Psoas muscle (tissue), 7 donors: ENCODE measurements at regions not wholly inside any gene's neighbourhood (a gene's known extent, or its start where the extent isn't known, plus 50 kb on each side); places are given as distances from the start of the nearest gene placed in this dataset.

ENCODE experiments used
- ATAC-seq, 4 donors: fragments of 200-7000 bp; cut with Tn5 transposase; one replicate each; pipeline ENCODE4 v1.9.1; 2020; ENCODE audit warnings: moderate library complexity in 3 of 4, mild to moderate bottlenecking in 2 of 4
- DNase-seq, 2 donors: peaks; one replicate each; pipeline ENCODE4 v3.0.0-alpha.2; 2020
- H3K27ac ChIP-seq: fragments of 200-600 bp; one replicate; pipeline ENCODE4 v1.8.0; 2022
- H3K27me3 ChIP-seq, 3 donors: fragments of 200-600 bp in 1 of 3; one replicate each; pipeline versions ENCODE4 v1.6.1 to v1.8.0; 2013 to 2022; ENCODE audit warnings: low read length in 2 of 3, mild to moderate bottlenecking in 2 of 3, moderate library complexity in 1 of 3; ENCODE audit not compliant: insufficient read depth in 3 of 3
- H3K36me3 ChIP-seq, 2 donors: fragments of 200-600 bp in 1 of 2; one replicate each; pipeline versions ENCODE4 v1.6.1 to v1.8.0; 2013 to 2022; ENCODE audit warnings: low read depth in 1 of 2, mild to moderate bottlenecking in 1 of 2, moderate library complexity in 1 of 2; ENCODE audit not compliant: insufficient read depth in 1 of 2
- H3K4me1 ChIP-seq: fragments of 200-600 bp; one replicate; pipeline ENCODE4 v1.8.0; 2022
- H3K4me3 ChIP-seq: fragments of 200-600 bp; one replicate; pipeline ENCODE4 v1.8.0; 2022; ENCODE audit warnings: mild to moderate bottlenecking
- H3K9me3 ChIP-seq: fragments of 200-600 bp; one replicate; pipeline ENCODE4 v1.8.0; 2022
- CTCF ChIP-seq: fragments of 200-600 bp; IDR thresholded peaks from one replicate; pipeline ENCODE4 v1.8.0; 2022; ENCODE audit warnings: antibody characterized with exemption
- WGBS, 3 donors: extraction: QIAGEN DNeasy Blood & Tissue Kit; methylation state at CpG; one replicate each; pipeline versions ENCODE4 v1.1.6 to v1.1.7; 2013; 5-methylcytosine and 5-hydroxymethylcytosine counted together
- intact Hi-C, 2 donors: fragments of 100-400 bp; cut with DNase I; formaldehyde crosslinking; loops; one replicate each; pipeline versions ENCODE4 v1.11.0 to v1.14.2; 2022
- donor health status: healthy with polysubstance abuse.
- donor health status: DM: no; HTN: no; CAD: no; lungs with moderate emphysema.
- donor health status: Bipolar disorder and iron deficiency.
- donor health status: healthy.
- donor health status: DM: yes; HTN: yes; CAD: no.
- donor health status: DM: no; HTN: no; CAD: no.
- donor health status: DM: yes; HTN: yes; CAD: no.

GRCh38 chr10:24046060-24046459, 162.9 kb upstream of the KIAA1217 start:
- intact Hi-C loops, result no loop called here
- no peak for ATAC-seq
- Histone ChIP-seq H3K27me3 (no peaks in the 10 kb centered on the region), H3K36me3 (no peaks in the 10 kb centered on the region), H3K4me1 (peaks cover 25% of the 10 kb centered on the region), H3K9me3 (peaks cover 3% of the 10 kb centered on the region), H3K4me3 (no peak overlapping the region), H3K27ac (no peak overlapping the region)
- DNase-seq, result no peak
- WGBS, 3 donors, result 95 to 96% (median 95%) methylated on average over 2 of the region's 2 CpGs
- no peak for TF ChIP-seq CTCF

GRCh38 chr10:24047176-24047575, 161.8 kb upstream of the KIAA1217 start:
- Histone ChIP-seq H3K9me3 (peaks cover 8% of the 10 kb centered on the region), H3K27ac (no peak overlapping the region), H3K4me3 (no peak overlapping the region), H3K4me1 (peaks cover 15% of the 10 kb centered on the region), H3K36me3 (no peaks in the 10 kb centered on the region), H3K27me3 (no peaks in the 10 kb centered on the region)
- DNase-seq, result no peak
- 77 to 83% (median 80%) methylated on average over 1 of the region's 1 CpG for WGBS, 3 donors
- no peak for TF ChIP-seq CTCF
- no peak for ATAC-seq
- intact Hi-C loops, result no loop called here

- no peak for TF ChIP-seq CTCF
- Histone ChIP-seq H3K27me3 (no peaks in the 10 kb centered on the region), H3K36me3 (no peaks in the 10 kb centered on the region), H3K4me3 (no peak overlapping the region), H3K4me1 (no peaks in the 10 kb centered on the region), H3K9me3 (peaks cover 8% of the 10 kb centered on the region), H3K27ac (no peak overlapping the region)
- intact Hi-C loops, result no loop called here
- 88 to 96% (median 90%) methylated on average over 2 of the region's 2 CpGs for WGBS, 3 donors
- DNase-seq (no peak), ATAC-seq (no peak)
Measured at GRCh38 chr10:24054421-24054820, 154.5 kb upstream of the KIAA1217 start.

GRCh38 chr10:24080207-24080606, 128.7 kb upstream of the KIAA1217 start:
- no peaks in the 10 kb centered on the region for H3K27me3 ChIP-seq

More at GRCh38 chr10:24080207-24080606, 128.7 kb upstream of the KIAA1217 start:
- Histone ChIP-seq H3K27ac (no peak overlapping the region), H3K4me1 (no peaks in the 10 kb centered on the region), H3K9me3 (no peaks in the 10 kb centered on the region), H3K4me3 (no peak overlapping the region), H3K36me3 (no peaks in the 10 kb centered on the region)
- TF ChIP-seq CTCF, result no peak
- no peak for ATAC-seq
- DNase-seq, result no peak
- WGBS, 3 donors, result 69 to 72% (median 69%) methylated on average over 4 of the region's 4 CpGs
- intact Hi-C loops, result no loop called here
